Endothelial cell of umbilical vein (primary cell): ENCODE measurements at regions not wholly inside any gene's neighbourhood (a gene's known extent, or its start where the extent isn't known, plus 50 kb on each side); places are given as distances from the start of the nearest gene placed in this dataset.

Source experiments
- BruUV-seq: library from RNA; stranded (reverse); fragments of 400-500 nt; replicated peaks from 2 replicates; lab custom pipeline; 2021; lab: Mats Ljungman, UMichigan
- CTCF ChIA-PET: fragments of 300-600, 350-600 bp; sonication (Branson Sonifier 250); formaldehyde crosslinking; loops from one replicate; lab custom pipeline; 2021; ENCODE audit warnings: antibody characterized with exemption, inconsistent platforms; lab: Charles Lee
- POLR2A ChIA-PET: fragments of 300-600, 350-600 bp; sonication (Branson Sonifier 250); formaldehyde crosslinking; loops from one replicate; lab custom pipeline; 2021; ENCODE audit warnings: antibody characterized with exemption, inconsistent platforms; lab: Charles Lee
- DNase-seq: peaks from one replicate; pipeline ENCODE4 v3.0.0-alpha.2; 2011; ENCODE audit warnings: low read depth, low spot score
- FAIRE-seq: peaks from 2 replicates; lab custom pipeline; 2011; peaks lifted over from hg19 to GRCh38; lab: Jason Lieb, UNC
- H2AFZ ChIP-seq: 2 replicates; pipeline ENCODE4 v1.6.0; 2012; ENCODE audit warnings: low read depth, low read length, control low read depth, inconsistent platforms
- H3K27ac ChIP-seq: 2 replicates; pipeline ENCODE4 v1.5.1; 2011; ENCODE audit warnings: low read depth, mild to moderate bottlenecking, control low read depth, low read length, moderate library complexity; ENCODE audit not compliant: insufficient read depth
- H3K27me3 ChIP-seq, 2 experiments: 2 replicates each; pipeline versions ENCODE4 v1.6.0 to v1.6.1; 2011; ENCODE audit warnings: low read length in 2 of 2, mixed read lengths in 1 of 2; ENCODE audit not compliant: control insufficient read depth in 2 of 2, insufficient read depth in 2 of 2
- H3K36me3 ChIP-seq, 2 experiments: 2 replicates in 1 of 2; 3 replicates in 1 of 2; pipeline ENCODE4 v1.5.1; 2011; ENCODE audit warnings: low read length in 2 of 2, mild to moderate bottlenecking in 1 of 2, moderate library complexity in 1 of 2; ENCODE audit not compliant: control insufficient read depth in 2 of 2, insufficient read depth in 2 of 2; ENCODE audit errors: extremely low read depth in 1 of 2
- H3K4me1 ChIP-seq: 3 replicates; pipeline ENCODE4 v1.5.1; 2011; ENCODE audit warnings: mild to moderate bottlenecking, low read length; ENCODE audit not compliant: control insufficient read depth, insufficient read depth; ENCODE audit errors: extremely low read depth
- H3K4me2 ChIP-seq: 2 replicates; pipeline ENCODE4 v1.6.1; 2011; ENCODE audit warnings: low read length, control low read depth, mixed read lengths; ENCODE audit not compliant: insufficient read depth
- H3K4me3 ChIP-seq, 3 experiments: fragments of 200-600 bp in 1 of 3; sonication (generic), shearing (Covaris generic) in 1 of 3; replicated peaks in 1 of 3; 2 replicates each; pipeline ENCODE4 v1.5.1; 2011 to 2016; ENCODE audit warnings: control low read depth in 3 of 3, low read length in 3 of 3, mild to moderate bottlenecking in 2 of 3, inconsistent platforms in 1 of 3, low read depth in 1 of 3, moderate library complexity in 1 of 3; ENCODE audit not compliant: insufficient read depth in 1 of 3
- H3K79me2 ChIP-seq: 2 replicates; pipeline ENCODE4 v1.6.0; 2012; ENCODE audit warnings: low read length, inconsistent platforms; ENCODE audit not compliant: control insufficient read depth, insufficient read depth
- H3K9ac ChIP-seq: replicated peaks from 2 replicates; pipeline ENCODE3; 2011; ENCODE audit warnings: low read length, control low read depth; ENCODE audit not compliant: insufficient read depth; ENCODE audit errors: extremely low read depth
- H3K9me1 ChIP-seq: replicated peaks from 3 replicates; pipeline ENCODE4 v1.6.0; 2011; ENCODE audit warnings: mild to moderate bottlenecking, low read length; ENCODE audit not compliant: control insufficient read depth, insufficient read depth; ENCODE audit errors: extremely low read depth
- H3K9me3 ChIP-seq: replicated peaks from 2 replicates; pipeline ENCODE4 v1.5.1; 2012; ENCODE audit warnings: low read length, inconsistent platforms; ENCODE audit not compliant: control insufficient read depth, insufficient read depth
- H4K20me1 ChIP-seq: replicated peaks from 2 replicates; pipeline ENCODE3; 2011; ENCODE audit warnings: mild to moderate bottlenecking, low read length; ENCODE audit not compliant: control insufficient read depth, insufficient read depth; ENCODE audit errors: extremely low read depth
- GATA2 ChIP-seq: IDR thresholded peaks from 2 replicates; pipeline ENCODE4 v1.7.0; 2011; ENCODE audit warnings: low read depth, mild to moderate bottlenecking, moderate library complexity, mixed read lengths, low read length; ENCODE audit not compliant: insufficient read length, insufficient read depth
- JUN ChIP-seq: IDR thresholded peaks from 2 replicates; pipeline ENCODE4 v1.6.1; 2011; ENCODE audit warnings: borderline replicate concordance, low read depth; ENCODE audit not compliant: insufficient read length, insufficient read depth
- MYC ChIP-seq: IDR thresholded peaks from one replicate; pipeline ENCODE4 v1.6.1; 2011; ENCODE audit warnings: mild to moderate bottlenecking, low read depth, low read length
- POLR2A ChIP-seq: IDR thresholded peaks from 2 replicates; pipeline ENCODE4 v1.6.1; 2012; ENCODE audit warnings: low read depth, mild to moderate bottlenecking, control low read depth, low read length
- dilution Hi-C: fragments of 300-500 bp; cut with MboI; formaldehyde crosslinking; loops from one replicate; pipeline ENCODE4 v1.15.0; 2019; ENCODE audit warnings: low sequenced_read_pairs; ENCODE audit not compliant: extremely low pct_ligation_motif_present
- intact Hi-C: fragments of 100-400 bp; cut with micrococcal nuclease; formaldehyde crosslinking; loops from one replicate; pipeline ENCODE4 v1.10.0; 2022
- TF ChIP-seq, protein P1 (sequence below): IDR thresholded peaks from 2 replicates; pipeline ENCODE4 v1.6.1; 2011; ENCODE audit not compliant: insufficient read depth, insufficient read length

DNA sequence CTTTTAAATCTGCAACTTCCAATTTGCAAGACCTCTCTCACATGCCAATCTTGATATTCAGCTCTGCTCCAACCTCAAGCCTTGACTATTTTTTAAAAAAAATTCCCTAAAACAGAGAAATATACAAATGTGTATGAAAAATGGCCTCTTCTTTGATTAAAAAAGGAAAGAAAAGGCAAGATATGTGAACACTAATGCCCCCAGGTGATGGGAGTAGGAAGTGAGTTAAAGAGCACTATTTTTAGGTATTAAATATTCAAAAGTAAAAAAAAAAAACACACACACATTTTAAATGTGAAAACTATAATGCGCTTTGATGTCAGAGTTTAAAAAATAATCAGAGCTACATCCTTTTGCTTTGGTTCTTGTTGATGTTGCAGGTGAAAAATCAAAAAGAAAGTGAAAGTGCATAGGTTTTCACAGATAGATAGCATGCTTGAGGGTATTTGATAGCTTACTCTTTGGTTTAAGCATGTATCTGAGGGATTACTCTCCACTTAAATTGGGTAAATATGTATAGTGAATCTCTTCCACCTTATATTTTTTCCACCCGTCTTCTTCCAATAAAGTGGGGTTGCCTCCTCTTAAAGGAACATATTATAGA, 406.0 kb upstream of the POU3F3 start:
- no peak overlapping the region for H3K4me2 ChIP-seq
- no peaks in the 10 kb centered on the region for H3K4me1 ChIP-seq
- H3K27ac ChIP-seq: no peak overlapping the region
- H3K4me3 ChIP-seq: no peak overlapping the region
- H2AFZ ChIP-seq: no peak overlapping the region
- ChIA-PET CTCF (no interaction called here), POLR2A (no interaction called here)
- no peaks in the 10 kb centered on the region for H3K27me3 ChIP-seq
- H3K36me3 ChIP-seq: no peaks in the 10 kb centered on the region
- no peak for FAIRE-seq
- H3K9me3 ChIP-seq: peaks cover 2% of the 10 kb centered on the region
- no peak for DNase-seq
- no peaks in the 10 kb centered on the region for H3K9me1 ChIP-seq
- dilution Hi-C loops (no loop called here), intact Hi-C loops (no loop called here)
- H3K9ac ChIP-seq: no peak overlapping the region
- H3K79me2 ChIP-seq: no peaks in the 10 kb centered on the region
- no peak for TF ChIP-seq GATA2
- no peaks in the 10 kb centered on the region for H4K20me1 ChIP-seq
- BruUV-seq: no TSS peak

DNA sequence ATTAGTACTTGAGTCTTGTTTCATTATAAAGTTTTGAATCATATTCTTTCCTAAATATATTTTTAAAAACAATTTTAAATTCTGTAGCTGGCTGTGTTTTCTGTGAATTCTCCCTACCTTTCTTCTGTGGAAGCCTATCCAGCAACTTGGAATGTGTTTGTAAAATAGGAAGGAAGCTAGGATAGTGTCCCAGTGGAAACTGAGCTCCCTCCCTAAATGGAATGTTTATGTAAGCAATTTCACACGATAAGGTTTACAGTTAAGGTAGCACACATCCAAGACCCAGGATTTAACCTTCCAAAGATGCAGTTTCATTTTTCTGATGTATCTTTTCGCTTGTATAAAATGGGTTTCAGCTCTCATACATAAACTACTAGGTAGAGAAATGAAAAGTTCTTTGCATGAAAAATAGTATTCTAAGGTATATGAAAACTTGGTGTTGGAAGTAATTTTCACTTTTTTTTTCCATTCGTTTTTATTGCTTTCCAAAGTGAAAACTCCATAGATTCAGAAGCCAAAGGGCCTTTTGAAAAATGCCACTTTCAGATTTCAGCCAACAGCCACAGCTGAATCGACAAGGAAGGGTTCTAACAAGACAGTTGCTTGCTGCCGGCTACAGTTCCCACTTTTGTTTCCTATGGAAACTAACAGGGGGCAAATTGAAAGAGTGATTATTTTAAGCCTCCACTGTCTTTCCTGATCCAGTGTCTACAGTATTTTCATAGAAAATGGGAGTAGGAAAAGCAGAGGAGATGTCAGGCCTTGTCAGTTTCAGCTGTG, 405.1 kb upstream of the POU3F3 start:
- no peak overlapping the region for H3K4me3 ChIP-seq
- no peaks in the 10 kb centered on the region for H3K9me1 ChIP-seq
- no peaks in the 10 kb centered on the region for H3K36me3 ChIP-seq
- H2AFZ ChIP-seq: no peak overlapping the region
- DNase-seq (no peak), FAIRE-seq (no peak)
- ChIA-PET POLR2A (no interaction called here), CTCF (no interaction called here)
- H3K27ac ChIP-seq: no peak overlapping the region
- no peaks in the 10 kb centered on the region for H3K27me3 ChIP-seq
- no peaks in the 10 kb centered on the region for H4K20me1 ChIP-seq
- H3K9ac ChIP-seq: no peak overlapping the region
- BruUV-seq: no TSS peak
- H3K4me1 ChIP-seq: no peaks in the 10 kb centered on the region
- no peaks in the 10 kb centered on the region for H3K9me3 ChIP-seq
- TF ChIP-seq MYC (no peak), JUN (no peak), POLR2A (no peak)
- TF ChIP-seq, protein P1, sequence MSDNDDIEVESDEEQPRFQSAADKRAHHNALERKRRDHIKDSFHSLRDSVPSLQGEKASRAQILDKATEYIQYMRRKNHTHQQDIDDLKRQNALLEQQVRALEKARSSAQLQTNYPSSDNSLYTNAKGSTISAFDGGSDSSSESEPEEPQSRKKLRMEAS: no peak
- intact Hi-C loops: no loop called here
- no peaks in the 10 kb centered on the region for H3K79me2 ChIP-seq
- no peak overlapping the region for H3K4me2 ChIP-seq
- dilution Hi-C loops: no loop called here
